Epithelial cell of proximal tubule (primary cell): ENCODE measurements at regions not wholly inside any gene's neighbourhood (a gene's known extent, or its start where the extent isn't known, plus 50 kb on each side); places are given as distances from the start of the nearest gene placed in this dataset.
"Not testable (repeated sequence)": the region's sequence is repeated elsewhere in the genome, so short reads cannot be mapped to it uniquely, and the experiment has no call there.

Source experiments
- DNase-seq: peaks from one replicate; pipeline ENCODE4 v3.0.0-alpha.2; 2011; ENCODE audit warnings: low read depth
- H3K4me3 ChIP-seq: 2 replicates; pipeline ENCODE4 v1.5.1; 2011; ENCODE audit warnings: low read depth, mild to moderate bottlenecking, low read length
- CTCF ChIP-seq: conservative IDR thresholded peaks from 2 replicates; pipeline ENCODE4 v1.5.1; 2012; ENCODE audit warnings: low read depth, mild to moderate bottlenecking, low read length

GRCh38 chr1:185530215-185530614, 204.0 kb upstream of the HMCN1 start:
- TF ChIP-seq CTCF, result no peak
- no peak overlapping the region for H3K4me3 ChIP-seq
- no peak for DNase-seq

DNA sequence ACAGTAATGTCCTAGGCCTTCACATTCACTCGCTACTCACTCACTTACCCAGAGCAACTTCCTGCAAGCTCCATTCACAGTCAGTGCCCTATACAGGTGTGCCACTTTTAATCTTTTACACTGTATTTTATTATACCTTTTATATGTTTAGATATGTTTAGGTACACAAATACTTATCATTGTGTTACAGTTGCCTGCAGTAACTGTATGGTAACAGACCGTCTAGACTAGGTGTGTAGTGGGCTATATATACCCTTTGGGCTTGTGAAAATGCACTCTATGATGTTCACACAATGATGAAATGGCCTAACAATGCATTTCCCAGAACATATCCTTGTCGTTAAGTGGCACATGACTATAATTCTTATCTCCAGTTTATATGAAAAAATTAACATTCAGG, 204.5 kb upstream of the HMCN1 start:
- TF ChIP-seq CTCF, result no peak
- no peak for DNase-seq

DNA sequence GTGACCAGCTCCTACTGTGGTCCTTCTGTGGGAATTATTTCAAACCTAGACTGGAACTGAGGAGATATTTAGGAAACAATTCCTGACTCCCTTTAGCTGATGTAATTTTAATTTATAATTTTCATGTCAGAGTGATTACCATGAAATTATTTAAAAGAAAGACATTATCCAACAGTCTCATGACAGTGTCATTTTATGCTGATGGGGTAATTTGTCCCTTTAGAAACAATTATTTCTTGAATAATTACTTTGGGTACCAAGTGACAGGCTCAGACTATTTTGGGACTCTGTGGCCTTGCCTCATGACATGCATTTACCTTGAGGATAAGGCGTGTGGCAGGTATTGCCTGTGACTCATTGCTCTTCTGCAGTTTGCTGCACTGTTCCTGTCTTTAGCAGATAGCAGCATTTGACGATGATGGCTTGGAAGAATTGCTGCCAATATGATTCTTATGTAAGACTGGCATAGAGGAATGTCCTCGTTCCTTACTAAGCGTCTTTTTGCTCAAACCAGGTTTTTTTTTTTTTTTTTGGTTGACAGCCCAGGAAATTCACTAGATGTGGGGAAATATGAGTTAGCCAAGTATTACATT, 206.0 kb upstream of the HMCN1 start:
- DNase-seq, result no peak
- H3K4me3 ChIP-seq, result no peak overlapping the region
- no peak for TF ChIP-seq CTCF

More for the DNA sequence above, 204.5 kb upstream of the HMCN1 start:
- no peak overlapping the region for H3K4me3 ChIP-seq

DNA sequence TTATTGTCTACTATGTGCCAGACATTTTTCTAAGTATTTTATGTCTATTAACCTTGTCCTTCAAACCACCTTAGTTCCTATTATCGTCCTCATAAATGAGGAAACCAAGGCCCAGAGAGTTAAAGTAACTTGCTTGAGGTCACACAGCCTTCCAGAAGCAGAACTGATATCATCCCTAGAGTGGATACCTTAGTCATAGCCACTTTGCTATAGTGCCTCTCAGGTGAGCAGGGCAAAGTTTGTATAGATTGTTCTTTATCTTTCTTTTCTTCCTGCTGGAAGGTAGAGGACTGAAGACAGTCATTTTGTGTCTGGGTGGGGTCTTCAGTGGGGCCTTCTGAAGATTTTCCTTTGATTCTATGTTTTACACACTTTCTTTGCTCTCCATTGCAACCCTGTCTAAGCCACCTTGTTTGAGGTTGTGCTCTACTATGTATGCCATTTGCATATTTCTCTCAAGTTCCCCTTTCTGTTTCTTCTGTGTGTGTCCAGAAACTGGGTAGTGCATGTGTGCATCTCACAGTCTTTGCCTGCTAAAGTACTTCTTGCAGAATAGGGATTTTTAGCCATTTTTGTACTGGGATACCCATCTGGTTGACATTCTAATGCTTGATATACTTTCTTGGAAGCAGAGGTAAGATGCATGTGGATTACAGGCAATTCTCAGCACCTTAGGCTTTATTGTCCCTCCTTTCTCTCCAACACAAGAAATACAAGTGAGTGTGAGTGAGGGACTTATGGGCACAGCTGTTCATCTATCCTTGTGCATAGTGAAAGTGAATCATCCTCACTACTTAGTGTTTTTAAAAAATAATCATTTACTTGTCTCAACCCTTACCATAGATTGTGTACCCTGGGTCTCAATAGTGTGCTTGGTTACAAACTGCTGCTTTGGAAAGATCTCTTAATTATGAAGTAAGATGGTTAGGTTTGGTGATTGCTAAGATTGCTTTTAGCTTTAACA, 207.6 kb upstream of the HMCN1 start:
- DNase-seq, result no peak
- TF ChIP-seq CTCF, result no peak
- H3K4me3 ChIP-seq, result no peak overlapping the region

- no peak overlapping the region for H3K4me3 ChIP-seq
- TF ChIP-seq CTCF, result no peak
- no peak for DNase-seq
These were observed 203.3 kb upstream of the IVNS1ABP start for GRCh38 chr1:185520188-185520920.

- no peak for DNase-seq
- H3K4me3 ChIP-seq, result no peak overlapping the region
- TF ChIP-seq CTCF, result no peak
These were observed 200.9 kb upstream of the IVNS1ABP start for GRCh38 chr1:185517808-185518419.

GRCh38 chr1:185517301-185517700, 200.3 kb upstream of the IVNS1ABP start:
- not testable (repeated sequence) for DNase-seq, H3K4me3 ChIP-seq
